ENCODE measurements at regions not wholly inside any gene's neighbourhood (a gene's known extent, or its start where the extent isn't known, plus 50 kb on each side); places are given as distances from the start of the nearest gene placed in this dataset.

- no peaks in the 10 kb centered on the region for H3K36me3 ChIP-seq (ENCODE audit: insufficient read depth, low read length)
- H3K4me2 ChIP-seq (ENCODE audit: low read length), result no peak overlapping the region
- H3K79me2 ChIP-seq (ENCODE audit: insufficient read depth, low read depth, low read length), result no peaks in the 10 kb centered on the region
- no peak overlapping the region for H3K27ac ChIP-seq (ENCODE audit: low read depth, low read length, poor library complexity, severe bottlenecking)
- no peaks in the 10 kb centered on the region for H4K20me1 ChIP-seq (ENCODE audit: insufficient read depth, low read length)
- H3K9me2 ChIP-seq (ENCODE audit: insufficient read depth, low read length), result no peaks in the 10 kb centered on the region
- no peak overlapping the region for H3K4me3 ChIP-seq (ENCODE audit: low read depth, low read length, poor library complexity, severe bottlenecking)
- POLR2A ChIA-PET, result interaction anchor here (0.7 to 1.2 kb wide), 2 partner anchors 13 to 50 kb away, joined by 5 to 7 read pairs; no protein-coding TSS in a partner anchor
- TF ChIP-seq CTCF (conservative IDR thresholded peaks at IDR 0.05; ENCODE audit: low read length) (no peak), EZH2phosphoT487 (IDR thresholded peaks at IDR 0.05; ENCODE audit: borderline replicate concordance, low read depth, low read length) (no peak)
- no peak for DNase-seq (ENCODE audit: low spot score)
- no TSS peak for BruUV-seq (replicated peaks)
- H3K9me3 ChIP-seq (ENCODE audit: low read length), result no peaks in the 10 kb centered on the region
- intact Hi-C loops (cut with micrococcal nuclease; ENCODE audit: unreplicated experiment), result no loop called here
- H2AFZ ChIP-seq (ENCODE audit: low read length), result no peak overlapping the region
- CTCF ChIA-PET (ENCODE audit: unreplicated experiment), result no interaction called here
- peaks cover 6% of the 10 kb centered on the region for H3K4me1 ChIP-seq (ENCODE audit: insufficient read depth, low read length, poor library complexity, severe bottlenecking)
These were observed 361.9 kb upstream of the JARID2 start for GRCh38 chr6:14883921-14884320.

GRCh38 chr6:14885498-14885897 lies 360.4 kb upstream of the JARID2 start:
- BruUV-seq (replicated peaks), result no TSS peak
- H3K4me3 ChIP-seq (ENCODE audit: low read depth, low read length, poor library complexity, severe bottlenecking), result no peak overlapping the region
- H3K36me3 ChIP-seq (ENCODE audit: insufficient read depth, low read length), result no peaks in the 10 kb centered on the region
- no peaks in the 10 kb centered on the region for H4K20me1 ChIP-seq (ENCODE audit: insufficient read depth, low read length)
- no peaks in the 10 kb centered on the region for H3K9me2 ChIP-seq (ENCODE audit: insufficient read depth, low read length)
- peaks cover 6% of the 10 kb centered on the region for H3K4me1 ChIP-seq (ENCODE audit: insufficient read depth, low read length, poor library complexity, severe bottlenecking)
- DNase-seq (ENCODE audit: low spot score), result no peak
- TF ChIP-seq CTCF (conservative IDR thresholded peaks at IDR 0.05; ENCODE audit: low read length), result no peak
- no peak for TF ChIP-seq EZH2phosphoT487 (IDR thresholded peaks at IDR 0.05; ENCODE audit: borderline replicate concordance, low read depth, low read length)
- POLR2A ChIA-PET, result interaction anchor here (0.6 to 0.8 kb wide), 4 partner anchors 11 to 507 kb away, joined by 3 to 7 read pairs (median 4); no protein-coding TSS in a partner anchor
- no peak overlapping the region for H3K27ac ChIP-seq (ENCODE audit: low read depth, low read length, poor library complexity, severe bottlenecking)
- H3K79me2 ChIP-seq (ENCODE audit: insufficient read depth, low read depth, low read length), result no peaks in the 10 kb centered on the region
- no peak overlapping the region for H2AFZ ChIP-seq (ENCODE audit: low read length)
- CTCF ChIA-PET (ENCODE audit: unreplicated experiment), result no interaction called here
- no peak overlapping the region for H3K4me2 ChIP-seq (ENCODE audit: low read length)
- no peaks in the 10 kb centered on the region for H3K9me3 ChIP-seq (ENCODE audit: low read length)
- intact Hi-C loops (cut with micrococcal nuclease; ENCODE audit: unreplicated experiment), result no loop called here

- Histone ChIP-seq H3K4me2 (ENCODE audit: low read length) (no peak overlapping the region), H3K4me1 (ENCODE audit: insufficient read depth, low read length, poor library complexity, severe bottlenecking) (peaks cover 6% of the 10 kb centered on the region), H3K9me2 (ENCODE audit: insufficient read depth, low read length) (no peaks in the 10 kb centered on the region), H3K4me3 (ENCODE audit: low read depth, low read length, poor library complexity, severe bottlenecking) (no peak overlapping the region), H4K20me1 (ENCODE audit: insufficient read depth, low read length) (no peaks in the 10 kb centered on the region), H3K79me2 (ENCODE audit: insufficient read depth, low read depth, low read length) (no peaks in the 10 kb centered on the region), H3K36me3 (ENCODE audit: insufficient read depth, low read length) (no peaks in the 10 kb centered on the region), H3K27ac (ENCODE audit: low read depth, low read length, poor library complexity, severe bottlenecking) (no peak overlapping the region), H3K9me3 (ENCODE audit: low read length) (no peaks in the 10 kb centered on the region), H2AFZ (ENCODE audit: low read length) (no peak overlapping the region)
- intact Hi-C loops (cut with micrococcal nuclease; ENCODE audit: unreplicated experiment), result no loop called here
- ChIA-PET CTCF (ENCODE audit: unreplicated experiment) (no interaction called here), POLR2A (no interaction called here)
- TF ChIP-seq CTCF (conservative IDR thresholded peaks at IDR 0.05; ENCODE audit: low read length) (no peak), EZH2phosphoT487 (IDR thresholded peaks at IDR 0.05; ENCODE audit: borderline replicate concordance, low read depth, low read length) (no peak)
- BruUV-seq (replicated peaks), result no TSS peak
- DNase-seq (ENCODE audit: low spot score), result no peak
These were observed 358.7 kb upstream of the JARID2 start for GRCh38 chr6:14887181-14887580.
